Sigmoid colon (tissue), 6 donors: ENCODE measurements at regions not wholly inside any gene's neighbourhood (a gene's known extent, or its start where the extent isn't known, plus 50 kb on each side); places are given as distances from the start of the nearest gene placed in this dataset.

Source experiments
- DNase-seq: peaks from one replicate; pipeline ENCODE4 v3.0.0-alpha.2; 2019
- H3K27ac ChIP-seq, 4 donors: fragments of 200-600 bp; sonication (generic); one replicate each; pipeline ENCODE4 v1.5.1; 2016 to 2019; ENCODE audit warnings: mild to moderate bottlenecking in 1 of 4
- H3K27me3 ChIP-seq, 3 donors: fragments of 200-600 bp; sonication (generic); one replicate each; pipeline ENCODE4 v1.5.1; 2019; ENCODE audit warnings: mild to moderate bottlenecking in 1 of 3
- H3K36me3 ChIP-seq, 4 donors: fragments of 200-600 bp; sonication (generic); one replicate each; pipeline ENCODE4 v1.5.1; 2016 to 2019
- H3K4me1 ChIP-seq, 4 donors: fragments of 200-600 bp; sonication (generic); one replicate each; pipeline ENCODE4 v1.5.1; 2017 to 2019
- H3K4me3 ChIP-seq, 4 donors: fragments of 200-600 bp; sonication (generic); one replicate each; pipeline ENCODE4 v1.5.1; 2017 to 2019; ENCODE audit warnings: mild to moderate bottlenecking in 2 of 4, moderate library complexity in 1 of 4
- H3K9me3 ChIP-seq, 4 donors: fragments of 200-600 bp in 3 of 4; sonication (generic) in 3 of 4; one replicate each; pipeline versions ENCODE4 v1.5.1 to v1.6.1; 2013 to 2019
- EP300 ChIP-seq, 4 donors: sonication (generic); formaldehyde crosslinking; IDR thresholded peaks; one replicate each; pipeline ENCODE4 v1.6.1; 2017; ENCODE audit warnings: antibody characterized with exemption in 4 of 4
- POLR2A ChIP-seq, 2 donors: fragments of 450-650 bp; IDR thresholded peaks; one replicate each; pipeline ENCODE4 v1.6.1; 2016; ENCODE audit warnings: antibody characterized with exemption in 2 of 2, mild to moderate bottlenecking in 2 of 2, moderate library complexity in 2 of 2
- POLR2AphosphoS5 ChIP-seq, 4 donors: sonication (generic); formaldehyde crosslinking; IDR thresholded peaks; one replicate each; pipeline ENCODE4 v1.6.1; 2017; ENCODE audit warnings: antibody characterized with exemption in 4 of 4
- WGBS, 2 donors: extraction: QIAGEN DNeasy Blood & Tissue Kit; methylation state at CpG; one replicate each; pipeline ENCODE4 v1.1.7; 2013; 5-methylcytosine and 5-hydroxymethylcytosine counted together
- intact Hi-C: fragments of 100-400 bp; cut with DNase I; formaldehyde crosslinking; loops from one replicate; pipeline ENCODE4 v1.15.1; 2023
- TF ChIP-seq, protein P1 (sequence below), 4 experiments: fragments of 450-650 bp in 3 of 4; fragments of 200-600 bp in 1 of 4; IDR thresholded peaks; one replicate each; pipeline ENCODE4 v1.5.1; 2016 to 2019; ENCODE audit warnings: antibody characterized with exemption in 4 of 4, mild to moderate bottlenecking in 3 of 4, moderate library complexity in 2 of 4
- donor health status: healthy with polysubstance abuse.
- donor health status: healthy.

GRCh38 chr4:26151615-26152014 lies 169.2 kb upstream of the RBPJ start:
- no peaks in the 10 kb centered on the region for H3K36me3 ChIP-seq
- WGBS, 2 donors = 78 to 84% methylated on average over 7 of the region's 7 CpGs
- intact Hi-C loops = no loop called here
- H3K4me1 ChIP-seq = peaks cover 0 to 13% (median 0%) of the 10 kb centered on the region in 4 donors
- no peaks in the 10 kb centered on the region for H3K9me3 ChIP-seq
- H3K4me3 ChIP-seq = no peak overlapping the region
- TF ChIP-seq, protein P1, sequence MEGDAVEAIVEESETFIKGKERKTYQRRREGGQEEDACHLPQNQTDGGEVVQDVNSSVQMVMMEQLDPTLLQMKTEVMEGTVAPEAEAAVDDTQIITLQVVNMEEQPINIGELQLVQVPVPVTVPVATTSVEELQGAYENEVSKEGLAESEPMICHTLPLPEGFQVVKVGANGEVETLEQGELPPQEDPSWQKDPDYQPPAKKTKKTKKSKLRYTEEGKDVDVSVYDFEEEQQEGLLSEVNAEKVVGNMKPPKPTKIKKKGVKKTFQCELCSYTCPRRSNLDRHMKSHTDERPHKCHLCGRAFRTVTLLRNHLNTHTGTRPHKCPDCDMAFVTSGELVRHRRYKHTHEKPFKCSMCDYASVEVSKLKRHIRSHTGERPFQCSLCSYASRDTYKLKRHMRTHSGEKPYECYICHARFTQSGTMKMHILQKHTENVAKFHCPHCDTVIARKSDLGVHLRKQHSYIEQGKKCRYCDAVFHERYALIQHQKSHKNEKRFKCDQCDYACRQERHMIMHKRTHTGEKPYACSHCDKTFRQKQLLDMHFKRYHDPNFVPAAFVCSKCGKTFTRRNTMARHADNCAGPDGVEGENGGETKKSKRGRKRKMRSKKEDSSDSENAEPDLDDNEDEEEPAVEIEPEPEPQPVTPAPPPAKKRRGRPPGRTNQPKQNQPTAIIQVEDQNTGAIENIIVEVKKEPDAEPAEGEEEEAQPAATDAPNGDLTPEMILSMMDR (IDR thresholded peaks at IDR 0.05) = no peak
- TF ChIP-seq EP300 (IDR thresholded peaks at IDR 0.05) (no peak), POLR2AphosphoS5 (IDR thresholded peaks at IDR 0.05) (peak in 1 of 4 donors; percentile 52)
- DNase-seq = peak; percentile 85
- H3K27ac ChIP-seq = peak overlapping the region in 2 of 4 donors; percentile 40 to 45
- H3K27me3 ChIP-seq = no peaks in the 10 kb centered on the region

DNA sequence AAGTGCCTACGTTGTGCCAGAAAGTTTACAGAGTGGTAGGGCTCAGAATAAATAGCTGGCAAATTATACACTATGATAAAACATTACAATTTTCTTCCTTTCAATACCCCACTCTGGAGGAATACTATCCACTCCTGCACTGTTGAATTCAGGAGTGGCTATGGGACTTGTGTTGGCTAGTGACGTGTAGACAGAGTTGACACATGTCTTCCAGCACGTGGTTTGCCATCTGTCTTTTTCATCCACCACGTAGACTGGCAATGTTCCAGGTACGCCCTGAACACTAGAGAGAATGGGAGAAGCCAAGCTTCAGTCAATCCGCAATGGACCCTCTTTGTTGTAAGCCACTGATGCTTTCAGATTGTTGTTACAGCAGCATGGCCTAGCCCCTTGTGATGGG lies 168.8 kb upstream of the RBPJ start:
- no peaks in the 10 kb centered on the region for H3K36me3 ChIP-seq
- no peak for TF ChIP-seq POLR2A (IDR thresholded peaks at IDR 0.05)
- no peak for TF ChIP-seq EP300 (IDR thresholded peaks at IDR 0.05)
- TF ChIP-seq POLR2AphosphoS5 (IDR thresholded peaks at IDR 0.05) = no peak
- TF ChIP-seq, protein P1 (IDR thresholded peaks at IDR 0.05) = no peak
- intact Hi-C loops = no loop called here
- no peaks in the 10 kb centered on the region for H3K9me3 ChIP-seq
- no peaks in the 10 kb centered on the region for H3K27me3 ChIP-seq
- peaks cover 0 to 13% (median 0%) of the 10 kb centered on the region in 4 donors for H3K4me1 ChIP-seq
- peak overlapping the region in 2 of 4 donors; percentile 40 to 45 for H3K27ac ChIP-seq
- 73 to 85% methylated on average over 6 of the region's 6 CpGs for WGBS, 2 donors
- H3K4me3 ChIP-seq = no peak overlapping the region
- no peak for DNase-seq

GRCh38 chr4:26157541-26157940 lies 163.3 kb upstream of the RBPJ start:
- DNase-seq = no peak
- intact Hi-C loops = no loop called here
- no peak overlapping the region for H3K4me3 ChIP-seq
- no peaks in the 10 kb centered on the region for H3K9me3 ChIP-seq
- no peaks in the 10 kb centered on the region for H3K27me3 ChIP-seq
- no peaks in the 10 kb centered on the region for H3K4me1 ChIP-seq
- TF ChIP-seq EP300 (IDR thresholded peaks at IDR 0.05) = no peak
- TF ChIP-seq POLR2A (IDR thresholded peaks at IDR 0.05) = no peak
- no peak for TF ChIP-seq POLR2AphosphoS5 (IDR thresholded peaks at IDR 0.05)
- TF ChIP-seq, protein P1 (IDR thresholded peaks at IDR 0.05) = no peak
- no peaks in the 10 kb centered on the region for H3K36me3 ChIP-seq
- no peak overlapping the region for H3K27ac ChIP-seq

- Histone ChIP-seq H3K36me3 (no peaks in the 10 kb centered on the region), H3K4me1 (no peaks in the 10 kb centered on the region), H3K27ac (no peak overlapping the region), H3K4me3 (no peak overlapping the region), H3K9me3 (no peaks in the 10 kb centered on the region), H3K27me3 (no peaks in the 10 kb centered on the region)
- no peak for TF ChIP-seq EP300 (IDR thresholded peaks at IDR 0.05)
- TF ChIP-seq POLR2A (IDR thresholded peaks at IDR 0.05) = no peak
- no peak for TF ChIP-seq POLR2AphosphoS5 (IDR thresholded peaks at IDR 0.05)
- TF ChIP-seq, protein P1 (IDR thresholded peaks at IDR 0.05) = no peak
- DNase-seq = no peak
- WGBS, 2 donors = 96 to 98% methylated on average over 3 of the region's 3 CpGs
- intact Hi-C loops = no loop called here
Observed at GRCh38 chr4:26160591-26160990, 160.2 kb upstream of the RBPJ start.
